Mesendoderm (in vitro differentiated cells): ENCODE measurements at regions not wholly inside any gene's neighbourhood (a gene's known extent, or its start where the extent isn't known, plus 50 kb on each side); places are given as distances from the start of the nearest gene placed in this dataset.

Experiments used
- DNase-seq: peaks from one replicate; pipeline ENCODE4 v3.0.0; 2013
- H2AK5ac ChIP-seq: 2 replicates; pipeline ENCODE4 v1.6.1; 2013; ENCODE audit warnings: low read length, inconsistent platforms
- H2BK120ac ChIP-seq: 2 replicates; pipeline ENCODE4 v1.6.1; 2013; ENCODE audit warnings: low read depth, mild to moderate bottlenecking, low read length, moderate library complexity, mixed read lengths
- H2BK15ac ChIP-seq: replicated peaks from 2 replicates; pipeline ENCODE4 v1.6.1; 2013; ENCODE audit warnings: low read depth, mild to moderate bottlenecking, moderate library complexity
- H2BK5ac ChIP-seq: 2 replicates; pipeline ENCODE4 v1.6.1; 2013; ENCODE audit warnings: low read length, inconsistent platforms
- H3K18ac ChIP-seq: 2 replicates; pipeline ENCODE4 v1.6.1; 2013; ENCODE audit warnings: mild to moderate bottlenecking, low read length, mixed read lengths
- H3K23ac ChIP-seq: one replicate; pipeline ENCODE4 v1.6.1; 2013; ENCODE audit warnings: low read length
- H3K27ac ChIP-seq: 2 replicates; pipeline ENCODE4 v1.5.1; 2013; ENCODE audit warnings: low read depth, mild to moderate bottlenecking, inconsistent platforms, low read length, moderate library complexity
- H3K27me3 ChIP-seq: 2 replicates; pipeline ENCODE4 v1.6.1; 2013; ENCODE audit warnings: low read length, control low read depth, mild to moderate bottlenecking, inconsistent platforms; ENCODE audit not compliant: insufficient read depth, poor library complexity
- H3K36me3 ChIP-seq: 2 replicates; pipeline ENCODE4 v1.6.1; 2013; ENCODE audit warnings: low read length, inconsistent platforms; ENCODE audit not compliant: control insufficient read depth, insufficient read depth
- H3K4ac ChIP-seq: one replicate; pipeline ENCODE4 v1.6.1; 2013; ENCODE audit warnings: low read depth, mild to moderate bottlenecking, low read length, moderate library complexity
- H3K4me1 ChIP-seq: 2 replicates; pipeline ENCODE4 v1.6.1; 2013; ENCODE audit warnings: low read depth, low read length, inconsistent platforms; ENCODE audit not compliant: control insufficient read depth
- H3K4me2 ChIP-seq: 2 replicates; pipeline ENCODE4 v1.6.1; 2013; ENCODE audit warnings: low read length
- H3K4me3 ChIP-seq: 2 replicates; pipeline ENCODE4 v1.5.1; 2013; ENCODE audit warnings: mild to moderate bottlenecking, low read length
- H3K56ac ChIP-seq: one replicate; pipeline ENCODE4 v1.6.1; 2013; ENCODE audit warnings: low read length
- H3K79me1 ChIP-seq: 2 replicates; pipeline ENCODE4 v1.6.1; 2013; ENCODE audit warnings: low read length, inconsistent platforms
- H3K79me2 ChIP-seq: 2 replicates; pipeline ENCODE4 v1.6.1; 2013; ENCODE audit warnings: mild to moderate bottlenecking, low read length; ENCODE audit not compliant: control insufficient read depth, insufficient read depth
- H3K9ac ChIP-seq: 2 replicates; pipeline ENCODE4 v1.6.1; 2013; ENCODE audit warnings: low read length, inconsistent platforms
- H4K5ac ChIP-seq: one replicate; pipeline ENCODE4 v1.6.1; 2013; ENCODE audit warnings: low read length
- H4K8ac ChIP-seq: one replicate; pipeline ENCODE4 v1.6.1; 2013; ENCODE audit warnings: low read depth, mild to moderate bottlenecking, control low read depth, low read length, moderate library complexity
- WGBS: extraction: QIAGEN DNeasy Blood & Tissue Kit; methylation state at CpG from one replicate; pipeline ENCODE4 v1.1.7; 2013; ENCODE audit warnings: low lambda C conversion rate, missing lambda C conversion rate; ENCODE audit not compliant: insufficient coverage; ENCODE audit errors: extremely low coverage; 5-methylcytosine and 5-hydroxymethylcytosine counted together

DNA sequence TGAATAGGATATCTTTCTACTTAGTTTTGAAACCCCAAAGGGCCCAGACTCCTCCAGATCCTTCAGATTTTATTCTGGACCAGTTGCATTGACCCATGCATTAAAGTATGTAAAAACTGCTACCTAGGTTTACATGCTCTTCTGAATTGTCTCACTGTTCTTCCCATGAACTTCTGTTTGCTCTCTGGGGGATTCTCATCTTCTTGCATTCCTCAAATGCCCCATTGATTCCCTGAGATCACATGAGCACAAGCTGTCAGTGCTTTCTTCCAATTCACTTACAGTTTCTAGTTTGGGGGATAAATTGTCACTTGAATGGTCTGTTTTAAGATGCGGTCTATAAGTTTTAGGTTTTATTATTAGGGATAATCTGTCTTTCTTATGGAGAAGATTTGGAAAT, 188.9 kb upstream of the KIF2B start:
- no peak overlapping the region for H2BK5ac ChIP-seq
- peaks cover 2% of the 10 kb centered on the region for H3K4me1 ChIP-seq
- H3K79me2 ChIP-seq = no peaks in the 10 kb centered on the region
- no peak overlapping the region for H4K5ac ChIP-seq
- H3K4me3 ChIP-seq = no peak overlapping the region
- WGBS = no CpG with 5 or more reads among the region's 1 CpG
- H3K27ac ChIP-seq = no peak overlapping the region
- H3K4me2 ChIP-seq = no peak overlapping the region
- no peak overlapping the region for H3K9ac ChIP-seq
- no peak overlapping the region for H3K56ac ChIP-seq
- no peaks in the 10 kb centered on the region for H3K36me3 ChIP-seq
- no peak overlapping the region for H2AK5ac ChIP-seq
- H3K79me1 ChIP-seq = no peaks in the 10 kb centered on the region
- no peak overlapping the region for H3K23ac ChIP-seq
- no peaks in the 10 kb centered on the region for H3K27me3 ChIP-seq
- H2BK15ac ChIP-seq = no peak overlapping the region
- H3K4ac ChIP-seq = no peak overlapping the region
- no peak overlapping the region for H4K8ac ChIP-seq
- no peak overlapping the region for H3K18ac ChIP-seq
- peak; percentile 73 for DNase-seq
- no peak overlapping the region for H2BK120ac ChIP-seq

DNA sequence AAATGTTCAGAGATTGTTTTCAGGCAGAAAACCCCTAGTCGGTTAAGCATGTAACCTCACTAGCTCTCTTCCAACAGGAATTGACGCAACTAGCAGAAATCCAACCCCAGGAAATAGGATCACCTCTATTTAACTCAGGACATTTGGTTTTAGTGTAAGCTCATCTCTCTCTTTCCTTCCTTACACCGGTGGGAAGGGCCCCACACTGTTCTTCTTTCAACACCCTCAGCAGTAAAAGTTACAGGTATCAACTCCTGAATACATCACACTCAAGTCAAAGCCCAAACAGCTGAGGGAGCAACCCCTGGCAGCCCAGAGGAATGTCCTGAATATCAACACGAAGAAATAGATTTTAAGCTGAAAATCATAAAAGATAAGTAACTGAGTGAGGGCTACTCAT, 191.2 kb upstream of the KIF2B start:
- Histone ChIP-seq H3K27me3 (no peaks in the 10 kb centered on the region), H3K36me3 (no peaks in the 10 kb centered on the region), H4K5ac (no peak overlapping the region), H4K8ac (no peak overlapping the region), H3K4me2 (no peak overlapping the region), H3K56ac (no peak overlapping the region), H2AK5ac (no peak overlapping the region), H3K27ac (peak overlapping the region; percentile 73), H2BK5ac (no peak overlapping the region), H3K18ac (peak overlapping the region; percentile 47), H3K79me1 (no peaks in the 10 kb centered on the region), H2BK15ac (no peak overlapping the region), H3K9ac (no peak overlapping the region), H3K4me1 (peaks cover 2% of the 10 kb centered on the region), H3K79me2 (no peaks in the 10 kb centered on the region), H3K4ac (no peak overlapping the region), H3K4me3 (no peak overlapping the region), H2BK120ac (peak overlapping the region; percentile 82), H3K23ac (no peak overlapping the region)
- no CpG with 5 or more reads among the region's 4 CpGs for WGBS
- DNase-seq = no peak

DNA sequence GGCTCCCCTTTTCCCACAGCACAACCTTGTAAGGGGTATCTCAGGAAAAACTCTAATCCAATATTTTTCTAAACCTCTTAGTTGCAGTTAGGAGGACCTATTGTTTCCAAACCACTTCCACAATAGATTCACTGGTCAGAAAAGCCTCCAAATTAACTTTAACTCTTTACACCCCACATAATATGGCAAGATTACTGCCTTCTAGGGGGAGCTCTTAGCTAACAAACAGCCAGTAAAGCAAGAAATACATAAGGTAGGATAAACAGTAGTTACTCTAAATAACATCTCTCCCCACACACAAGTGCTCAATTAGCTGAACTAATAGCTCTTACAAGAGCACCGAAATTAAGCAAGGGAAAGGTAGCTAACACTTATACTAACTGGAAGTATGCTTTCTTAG, 192.1 kb upstream of the KIF2B start:
- Histone ChIP-seq H3K23ac (no peak overlapping the region), H3K56ac (no peak overlapping the region), H2BK15ac (peak overlapping the region; percentile 77), H3K4me2 (no peak overlapping the region), H3K79me1 (no peaks in the 10 kb centered on the region), H3K9ac (no peak overlapping the region), H4K8ac (no peak overlapping the region), H3K79me2 (no peaks in the 10 kb centered on the region), H3K4me3 (no peak overlapping the region), H3K4ac (no peak overlapping the region), H3K27ac (peak overlapping the region; percentile 29), H3K27me3 (no peaks in the 10 kb centered on the region), H3K18ac (peak overlapping the region; percentile 76), H2AK5ac (no peak overlapping the region), H3K36me3 (no peaks in the 10 kb centered on the region), H2BK120ac (peak overlapping the region; percentile 35), H2BK5ac (no peak overlapping the region), H3K4me1 (peaks cover 2% of the 10 kb centered on the region), H4K5ac (no peak overlapping the region)
- DNase-seq = no peak
- WGBS = no CpG with 5 or more reads among the region's 1 CpG

DNA sequence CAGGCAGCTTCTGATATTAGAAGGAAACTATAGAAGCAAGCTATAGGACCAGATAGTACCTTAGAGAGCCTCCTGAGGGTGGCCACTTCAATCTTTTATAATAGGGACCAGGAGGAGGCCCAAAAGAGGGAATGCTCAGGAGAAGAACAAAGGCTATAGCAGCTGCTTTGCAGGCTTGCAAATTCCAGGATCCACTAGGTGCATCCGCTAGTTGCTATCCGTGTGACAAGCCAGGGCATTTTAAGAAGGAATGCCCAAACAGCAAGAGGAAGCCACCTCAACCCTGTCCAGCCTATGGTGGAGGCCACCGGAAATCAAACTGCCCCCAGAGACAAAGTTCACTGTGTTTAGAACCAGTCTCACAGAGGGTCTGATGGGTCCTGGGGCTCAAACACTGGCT, 192.6 kb upstream of the KIF2B start:
- Histone ChIP-seq H3K79me1 (no peaks in the 10 kb centered on the region), H3K79me2 (no peaks in the 10 kb centered on the region), H4K8ac (no peak overlapping the region), H3K4me3 (no peak overlapping the region), H3K4me1 (peaks cover 2% of the 10 kb centered on the region), H4K5ac (no peak overlapping the region), H3K23ac (no peak overlapping the region), H3K9ac (no peak overlapping the region), H2BK15ac (peak overlapping the region; percentile 77), H3K4me2 (no peak overlapping the region), H3K27ac (peak overlapping the region; percentile 29), H3K56ac (peak overlapping the region; percentile 53), H2BK120ac (peak overlapping the region; percentile 35), H3K18ac (peak overlapping the region; percentile 76), H3K4ac (no peak overlapping the region), H3K36me3 (no peaks in the 10 kb centered on the region), H2BK5ac (peak overlapping the region; percentile 13), H2AK5ac (no peak overlapping the region), H3K27me3 (no peaks in the 10 kb centered on the region)
- peak; percentile 50 for DNase-seq
- no CpG with 5 or more reads among the region's 3 CpGs for WGBS

DNA sequence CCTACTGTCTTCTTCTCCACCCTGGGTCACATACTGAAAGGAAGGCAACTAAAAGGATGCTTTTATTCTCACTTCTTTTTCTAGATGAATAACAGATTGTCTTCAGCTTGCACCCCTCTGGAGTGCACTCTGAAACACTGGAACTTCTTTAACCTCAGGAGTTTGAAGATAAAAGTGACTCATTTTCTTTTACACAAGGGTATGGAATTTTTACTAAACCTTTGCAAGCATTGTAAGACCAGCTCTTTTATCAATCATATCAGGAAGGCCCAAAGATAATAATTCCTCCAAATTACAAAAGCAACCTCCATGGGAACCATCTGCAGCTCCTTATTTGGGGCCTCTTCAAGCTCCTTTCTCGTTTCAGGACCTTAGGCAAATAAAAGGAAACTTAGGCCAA, 193.5 kb upstream of the KIF2B start:
- Histone ChIP-seq H3K27me3 (no peaks in the 10 kb centered on the region), H2AK5ac (no peak overlapping the region), H3K4me2 (no peak overlapping the region), H3K9ac (no peak overlapping the region), H2BK5ac (no peak overlapping the region), H3K36me3 (no peaks in the 10 kb centered on the region), H3K79me2 (no peaks in the 10 kb centered on the region), H4K5ac (no peak overlapping the region), H3K27ac (no peak overlapping the region), H3K23ac (no peak overlapping the region), H4K8ac (no peak overlapping the region), H3K4ac (no peak overlapping the region), H2BK15ac (no peak overlapping the region), H2BK120ac (no peak overlapping the region), H3K79me1 (no peaks in the 10 kb centered on the region), H3K4me3 (no peak overlapping the region), H3K56ac (no peak overlapping the region), H3K18ac (peak overlapping the region; percentile 39), H3K4me1 (peaks cover 2% of the 10 kb centered on the region)
- DNase-seq = no peak
- no CpG with 5 or more reads among the region's 1 CpG for WGBS

DNA sequence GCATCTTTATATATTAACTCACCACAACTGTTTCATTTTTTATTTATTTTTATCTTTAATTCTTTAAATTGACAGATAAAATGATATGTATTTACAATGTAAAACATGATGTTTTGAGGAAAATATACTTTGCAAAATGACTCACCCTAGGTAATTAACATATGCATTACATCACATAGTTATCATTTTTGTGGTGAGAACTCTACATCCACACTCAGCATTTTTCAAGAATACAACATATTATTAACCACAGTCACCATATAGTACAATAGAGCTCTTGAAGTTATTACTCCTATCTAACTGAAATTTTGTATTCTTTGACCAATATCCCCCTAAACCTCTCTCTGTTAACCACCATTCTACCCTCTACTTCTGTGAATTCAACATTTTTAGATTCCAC, 194.7 kb upstream of the KIF2B start:
- H2AK5ac ChIP-seq = no peak overlapping the region
- no peaks in the 10 kb centered on the region for H3K79me1 ChIP-seq
- no peak overlapping the region for H4K5ac ChIP-seq
- no peak overlapping the region for H2BK120ac ChIP-seq
- H3K36me3 ChIP-seq = no peaks in the 10 kb centered on the region
- H3K18ac ChIP-seq = no peak overlapping the region
- no peak overlapping the region for H2BK5ac ChIP-seq
- peaks cover 2% of the 10 kb centered on the region for H3K4me1 ChIP-seq
- H3K4me3 ChIP-seq = no peak overlapping the region
- no peak overlapping the region for H3K56ac ChIP-seq
- H4K8ac ChIP-seq = no peak overlapping the region
- H3K4ac ChIP-seq = no peak overlapping the region
- DNase-seq = no peak
- H3K79me2 ChIP-seq = no peaks in the 10 kb centered on the region
- no peak overlapping the region for H3K23ac ChIP-seq
- no peaks in the 10 kb centered on the region for H3K27me3 ChIP-seq
- no peak overlapping the region for H3K27ac ChIP-seq
- no peak overlapping the region for H2BK15ac ChIP-seq
- H3K4me2 ChIP-seq = no peak overlapping the region
- no peak overlapping the region for H3K9ac ChIP-seq
